Heart left ventricle (tissue), 13 donors: ENCODE measurements at regions not wholly inside any gene's neighbourhood (a gene's known extent, or its start where the extent isn't known, plus 50 kb on each side); places are given as distances from the start of the nearest gene placed in this dataset.

Source experiments
- CTCF ChIP-seq, 12 donors: fragments of 200-600 bp; sonication (generic) in 4 of 12; IDR thresholded peaks; one replicate each; pipeline versions ENCODE4 v1.5.0 to v1.8.0; 2018 to 2022; ENCODE audit warnings: antibody characterized with exemption in 12 of 12, mild to moderate bottlenecking in 5 of 12
- POLR2A ChIP-seq, 2 donors: fragments of 450-650 bp; IDR thresholded peaks; one replicate each; pipeline ENCODE4 v1.6.1; 2017; ENCODE audit warnings: antibody characterized with exemption in 2 of 2, mild to moderate bottlenecking in 2 of 2, moderate library complexity in 2 of 2
- donor health status: ischemic (EF 13 %, LVEDD 7.1; RV severe dilation, severe dysfunction).
- donor health status: DM: no; HTN: yes; CAD: no.
- donor health status: DM: no; HTN: no; CAD: no.
- donor health status: ischemic (EF 25% LVEDD 6.9; RV normal size, moderate dysfunction).
- donor health status: ischemic (EF 25% LVEDD 5.7; RV mildly dilated, moderate dysfunction).
- donor health status: ischemic (EF 35%, LVEDD 5.7; RV mildly dilated, moderate dysfunction).
- donor health status: nonischemic (EF 11% LVEDD 7.7; RV severe dilation, severe dysfunction).
- donor health status: DM: yes; HTN: yes; CAD: no.
- donor health status: PGD.
- donor health status: ischemic (EF 29% LVEDD 5.4; RV normal size, mild dysfunction).
- donor health status: nonischemic (EF 23%, LVEDD 6.1; RV moderate dilation, normal function).

GRCh38 chr2:129459200-129459876 is 520.1 kb upstream of the RAB6C start:
- TF ChIP-seq CTCF (IDR thresholded peaks at IDR 0.05) (no peak), POLR2A (IDR thresholded peaks at IDR 0.05) (no peak)
